ENCODE measurements at regions not wholly inside any gene's neighbourhood (a gene's known extent, or its start where the extent isn't known, plus 50 kb on each side); places are given as distances from the start of the nearest gene placed in this dataset.

DNA sequence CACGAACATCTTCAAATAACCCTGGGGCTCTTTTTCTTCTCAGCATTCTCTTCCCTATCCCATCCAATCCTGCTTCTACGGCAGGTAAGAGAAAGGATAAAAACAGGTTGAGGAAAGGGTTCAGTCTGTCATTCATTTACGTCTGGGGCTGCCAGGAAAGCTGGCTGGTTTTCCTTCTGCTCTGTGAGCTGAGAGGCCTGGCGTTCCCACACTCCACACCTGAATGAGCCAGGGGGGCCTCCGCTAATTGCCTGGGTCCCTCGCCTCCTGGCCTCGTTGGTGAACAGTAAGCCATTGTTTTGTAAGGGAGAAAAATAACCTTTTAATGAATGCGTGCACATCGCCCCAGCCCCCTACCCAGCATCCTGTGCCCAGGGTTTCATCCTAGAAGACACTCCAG lies 70.8 kb upstream of the SIM2 start (continued):
- TF ChIP-seq, protein P1, sequence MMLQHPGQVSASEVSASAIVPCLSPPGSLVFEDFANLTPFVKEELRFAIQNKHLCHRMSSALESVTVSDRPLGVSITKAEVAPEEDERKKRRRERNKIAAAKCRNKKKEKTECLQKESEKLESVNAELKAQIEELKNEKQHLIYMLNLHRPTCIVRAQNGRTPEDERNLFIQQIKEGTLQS (IDR thresholded peaks at IDR 0.05), result no peak
- TF ChIP-seq POLR2A (IDR thresholded peaks at IDR 0.05; ENCODE audit: borderline replicate concordance, extremely low read depth, insufficient read depth, insufficient read length), result no peak
- no peak for TF ChIP-seq SRF (IDR thresholded peaks at IDR 0.05; ENCODE audit: low read depth)
- no peak for TF ChIP-seq FOSL1 (IDR thresholded peaks at IDR 0.05; ENCODE audit: low read depth)
- TF ChIP-seq TCF7L2 (IDR thresholded peaks at IDR 0.05; ENCODE audit: borderline replicate concordance, extremely low read depth, insufficient read depth, insufficient read length), result no peak
- TF ChIP-seq CBX3 (IDR thresholded peaks at IDR 0.05; ENCODE audit: low read depth), result no peak
- TF ChIP-seq EGR1 (IDR thresholded peaks at IDR 0.05; ENCODE audit: low read depth), result no peak

DNA sequence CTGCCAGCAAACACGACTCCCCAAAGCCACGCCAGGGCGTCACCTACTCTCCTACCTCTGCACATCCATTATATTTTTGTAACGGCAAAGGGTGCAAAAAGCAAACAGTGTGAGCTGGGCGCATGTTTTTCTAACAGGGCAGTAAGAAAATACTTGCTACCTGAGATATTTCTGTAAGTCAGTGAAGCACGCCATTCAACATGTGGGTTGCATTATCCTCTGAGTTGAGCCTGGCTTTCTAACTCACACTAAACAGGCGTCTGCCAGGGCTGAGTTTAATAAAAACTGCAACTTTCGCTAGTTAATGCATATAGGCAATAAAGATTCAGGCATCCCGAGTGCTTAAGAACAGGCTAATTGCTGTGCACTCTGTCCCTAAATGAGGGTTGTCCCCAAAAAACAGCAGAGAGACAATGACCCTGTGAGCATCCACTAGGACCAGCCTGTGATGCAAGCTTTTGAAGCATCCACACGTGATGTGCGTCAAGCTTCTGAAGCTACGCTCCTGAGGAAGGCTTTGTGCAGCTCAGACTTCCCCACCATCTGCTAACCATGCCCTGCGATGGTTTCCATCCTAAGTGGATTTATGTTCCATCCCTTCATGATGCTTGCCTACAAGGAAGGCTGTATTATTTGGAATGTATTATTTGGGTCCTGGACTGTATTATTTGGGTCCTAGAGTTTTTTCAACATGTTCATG lies 70.0 kb upstream of the SIM2 start:
- Histone ChIP-seq H3K4me1 (ENCODE audit: control insufficient read depth in 1 of 2, insufficient read depth in 2 of 2, low read length in 2 of 2) (no peaks in the 10 kb centered on the region), H3K4me2 (ENCODE audit: low read length) (no peak overlapping the region), H3K36me3 (ENCODE audit: control insufficient read depth in 1 of 2, insufficient read depth in 2 of 2, low read length in 2 of 2) (no peaks in the 10 kb centered on the region), H3K79me2 (ENCODE audit: insufficient read depth, low read length) (no peaks in the 10 kb centered on the region), H3K27me3 (ENCODE audit: insufficient read depth, low read length) (no peaks in the 10 kb centered on the region), H2AFZ (ENCODE audit: low read depth, low read length, poor library complexity, severe bottlenecking) (no peak overlapping the region), H3K27ac (ENCODE audit: low read depth, low read length) (no peak overlapping the region), H3K4me3 (replicated peaks in 1 of 2; ENCODE audit: low read depth in 1 of 2, low read length in 2 of 2) (no peak overlapping the region), H3K9ac (ENCODE audit: low read length) (no peak overlapping the region), H3K9me2 (ENCODE audit: insufficient read depth) (no peaks in the 10 kb centered on the region), H3K9me3 (ENCODE audit: control insufficient read depth in 1 of 2, insufficient read depth in 1 of 2, low read depth in 1 of 2, low read length in 2 of 2) (no peaks in the 10 kb centered on the region), H4K20me1 (ENCODE audit: insufficient read depth) (no peaks in the 10 kb centered on the region)
- ChIA-PET RAD21 (ENCODE audit: low non-redundant PET in 1 of 2, low total read pairs in 2 of 2, uncharacterized antibody in 2 of 2, unreplicated experiment in 2 of 2) (no interaction called here), CTCF (no interaction called here), POLR2A (no interaction called here)
- TF ChIP-seq SP1 (IDR thresholded peaks at IDR 0.05; ENCODE audit: low read depth), result no peak
- intact Hi-C loops (cut with micrococcal nuclease), result no loop called here
- no peak for ATAC-seq
- no TSS peak for BruUV-seq (replicated peaks)
- DNase-seq (ENCODE audit: low read depth, low spot score), result no peak
